Brain microvascular endothelial cell (primary cell): ENCODE measurements at regions not wholly inside any gene's neighbourhood (a gene's known extent, or its start where the extent isn't known, plus 50 kb on each side); places are given as distances from the start of the nearest gene placed in this dataset.
A peak's percentile ranks its signal among the peaks of the same experiment; 100 is the strongest.

Experiments
- DNase-seq: peaks from one replicate; pipeline ENCODE4 v3.0.0-alpha.2; 2020
- H3K27ac ChIP-seq: fragments of 250-450 bp; sonication (Bioruptor Pico); 2 replicates; pipeline ENCODE4 v1.5.1; 2020; ENCODE audit warnings: mild to moderate bottlenecking, moderate library complexity
- H3K27me3 ChIP-seq: fragments of 250-450 bp; sonication (Bioruptor Pico); replicated peaks from 2 replicates; pipeline ENCODE4 v1.5.1; 2020; ENCODE audit warnings: mild to moderate bottlenecking
- H3K36me3 ChIP-seq: fragments of 250-450 bp; sonication (Bioruptor Pico); replicated peaks from 2 replicates; pipeline ENCODE4 v1.5.1; 2020; ENCODE audit warnings: mild to moderate bottlenecking
- H3K4me3 ChIP-seq: 2 replicates; pipeline ENCODE4 v1.5.1; 2011; ENCODE audit warnings: low read depth, mild to moderate bottlenecking, control low read depth, low read length, moderate library complexity
- in situ Hi-C: cut with HindIII; loops from 2 replicates; pipeline ENCODE4 v1.10.0; 2017; ENCODE audit warnings: low sequenced_read_pairs, low pct_ligation_motif_present
- TF ChIP-seq, protein P1 (sequence below): IDR thresholded peaks from 2 replicates; pipeline ENCODE4 v1.5.1; 2011; ENCODE audit warnings: low read depth, mild to moderate bottlenecking, moderate library complexity, low read length, control low read depth, inconsistent platforms; ENCODE audit errors: missing control alignments

DNA sequence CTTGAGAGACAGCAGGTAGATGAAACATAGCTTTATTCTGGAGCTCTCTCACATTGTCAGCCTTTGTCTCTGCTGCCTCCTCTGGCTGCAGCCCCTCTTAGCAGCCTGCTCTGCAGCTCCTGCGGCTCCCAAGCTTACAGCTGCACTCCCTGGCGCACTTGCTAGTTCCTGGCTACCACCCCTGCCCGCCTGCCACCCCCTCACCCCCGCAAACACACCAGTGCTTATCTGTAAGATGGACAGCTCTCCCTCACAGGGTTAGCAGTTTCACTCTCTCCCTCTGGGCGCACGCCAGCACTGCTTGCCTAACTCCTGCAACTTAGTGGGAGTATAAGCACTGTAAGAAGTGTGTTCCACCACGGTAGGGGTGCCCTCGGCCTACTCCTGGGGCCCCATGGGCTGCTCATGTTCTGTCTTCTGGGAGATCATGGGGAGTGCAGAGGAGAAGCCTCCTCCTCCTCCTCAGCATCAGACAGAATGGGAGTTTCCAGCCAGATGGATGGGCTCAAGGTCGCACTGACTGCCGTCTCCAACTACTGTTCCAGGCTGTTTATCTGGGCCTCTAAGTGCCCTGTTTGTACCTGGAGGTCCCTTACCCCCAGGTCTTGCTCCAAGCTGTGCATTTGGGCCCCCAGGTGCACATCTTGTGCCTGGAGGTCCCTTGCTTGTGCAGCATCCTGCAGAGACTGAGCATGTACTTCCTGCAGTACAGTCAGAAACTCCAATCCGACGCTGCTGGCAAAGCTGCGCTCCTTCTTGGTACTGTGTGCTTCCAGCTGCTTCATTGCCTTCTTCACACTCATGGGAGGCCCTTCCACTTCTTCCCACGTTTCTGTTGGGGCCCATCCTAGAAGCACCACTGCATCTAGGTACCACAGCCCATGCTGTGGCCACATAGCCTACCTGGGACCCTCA is 1388.1 kb downstream of the AMY1C start:
- in situ Hi-C loops, result no loop called here
- no peak for DNase-seq
- no peaks in the 10 kb centered on the region for H3K36me3 ChIP-seq
- TF ChIP-seq, protein P1, sequence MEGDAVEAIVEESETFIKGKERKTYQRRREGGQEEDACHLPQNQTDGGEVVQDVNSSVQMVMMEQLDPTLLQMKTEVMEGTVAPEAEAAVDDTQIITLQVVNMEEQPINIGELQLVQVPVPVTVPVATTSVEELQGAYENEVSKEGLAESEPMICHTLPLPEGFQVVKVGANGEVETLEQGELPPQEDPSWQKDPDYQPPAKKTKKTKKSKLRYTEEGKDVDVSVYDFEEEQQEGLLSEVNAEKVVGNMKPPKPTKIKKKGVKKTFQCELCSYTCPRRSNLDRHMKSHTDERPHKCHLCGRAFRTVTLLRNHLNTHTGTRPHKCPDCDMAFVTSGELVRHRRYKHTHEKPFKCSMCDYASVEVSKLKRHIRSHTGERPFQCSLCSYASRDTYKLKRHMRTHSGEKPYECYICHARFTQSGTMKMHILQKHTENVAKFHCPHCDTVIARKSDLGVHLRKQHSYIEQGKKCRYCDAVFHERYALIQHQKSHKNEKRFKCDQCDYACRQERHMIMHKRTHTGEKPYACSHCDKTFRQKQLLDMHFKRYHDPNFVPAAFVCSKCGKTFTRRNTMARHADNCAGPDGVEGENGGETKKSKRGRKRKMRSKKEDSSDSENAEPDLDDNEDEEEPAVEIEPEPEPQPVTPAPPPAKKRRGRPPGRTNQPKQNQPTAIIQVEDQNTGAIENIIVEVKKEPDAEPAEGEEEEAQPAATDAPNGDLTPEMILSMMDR, result peak; percentile 38
- H3K4me3 ChIP-seq, result no peak overlapping the region
- H3K27ac ChIP-seq, result no peak overlapping the region
- H3K27me3 ChIP-seq, result no peaks in the 10 kb centered on the region

- H3K36me3 ChIP-seq, result no peaks in the 10 kb centered on the region
- H3K4me3 ChIP-seq, result no peak overlapping the region
- in situ Hi-C loops, result no loop called here
- H3K27ac ChIP-seq, result no peak overlapping the region
- no peaks in the 10 kb centered on the region for H3K27me3 ChIP-seq
- no peak for DNase-seq
- TF ChIP-seq, protein P1, result no peak
These were observed 1388.8 kb downstream of the AMY1C start for GRCh38 chr1:105138458-105138893.

DNA sequence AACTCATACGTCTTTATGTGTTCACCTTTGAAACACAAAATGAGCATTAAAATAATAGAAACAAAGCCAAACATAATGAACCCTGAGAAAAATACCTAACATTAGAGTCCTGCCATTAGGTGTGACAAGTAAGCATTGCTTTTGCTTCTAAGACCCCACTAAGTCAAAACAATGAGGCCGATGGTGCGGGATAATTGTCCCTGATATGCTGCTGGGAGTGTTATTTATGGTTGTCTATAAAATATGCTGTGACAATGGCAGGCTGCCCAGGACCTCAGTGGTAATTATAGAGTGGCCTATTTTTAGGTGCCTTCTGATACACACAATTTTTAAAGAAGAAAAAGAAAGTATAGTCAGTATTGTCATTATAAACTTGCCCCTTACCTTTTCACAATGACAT is 1423.1 kb downstream of the AMY1C start:
- Histone ChIP-seq H3K27ac (no peak overlapping the region), H3K36me3 (no peaks in the 10 kb centered on the region), H3K27me3 (no peaks in the 10 kb centered on the region), H3K4me3 (no peak overlapping the region)
- in situ Hi-C loops, result no loop called here
- no peak for DNase-seq
- TF ChIP-seq, protein P1, result no peak

GRCh38 chr1:105180789-105181188 is 1431.1 kb downstream of the AMY1C start:
- H3K36me3 ChIP-seq, result no peaks in the 10 kb centered on the region
- in situ Hi-C loops, result no loop called here
- DNase-seq, result no peak
- no peak overlapping the region for H3K4me3 ChIP-seq
- TF ChIP-seq, protein P1, result no peak
- H3K27me3 ChIP-seq, result no peaks in the 10 kb centered on the region
- H3K27ac ChIP-seq, result no peak overlapping the region

DNA sequence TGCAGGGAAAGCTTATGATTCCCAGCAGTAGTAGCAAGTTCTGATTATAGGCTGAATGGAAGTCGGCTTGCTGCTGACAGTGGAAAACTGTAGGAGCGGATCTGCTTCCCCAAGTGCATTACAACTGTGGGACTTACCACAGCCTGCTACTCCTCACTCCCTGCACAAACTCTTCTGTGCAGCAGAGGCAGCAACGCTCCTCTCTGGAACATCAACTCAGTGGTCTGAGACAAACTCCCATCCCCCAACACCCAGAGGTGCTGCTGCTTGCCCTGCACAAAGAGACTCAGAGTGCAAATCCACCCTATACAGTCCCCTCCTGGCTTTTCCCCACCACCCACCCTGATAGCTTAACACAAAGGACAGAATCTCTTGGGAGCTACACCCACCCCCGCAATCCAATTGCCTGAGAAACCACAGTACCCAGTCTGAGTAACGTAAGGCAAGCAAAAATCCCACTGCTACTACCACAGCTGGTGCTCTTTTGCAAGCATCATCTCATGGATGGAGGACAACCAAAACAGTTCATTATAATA is 1455.2 kb downstream of the AMY1C start:
- TF ChIP-seq, protein P1, result no peak

More for the DNA sequence above, 1455.2 kb downstream of the AMY1C start:
- no peak for DNase-seq
- in situ Hi-C loops, result no loop called here
- no peaks in the 10 kb centered on the region for H3K36me3 ChIP-seq
- no peak overlapping the region for H3K4me3 ChIP-seq
- H3K27ac ChIP-seq, result no peak overlapping the region
- H3K27me3 ChIP-seq, result no peaks in the 10 kb centered on the region
